ENCODE measurements at regions not wholly inside any gene's neighbourhood (a gene's known extent, or its start where the extent isn't known, plus 50 kb on each side); places are given as distances from the start of the nearest gene placed in this dataset.

DNA sequence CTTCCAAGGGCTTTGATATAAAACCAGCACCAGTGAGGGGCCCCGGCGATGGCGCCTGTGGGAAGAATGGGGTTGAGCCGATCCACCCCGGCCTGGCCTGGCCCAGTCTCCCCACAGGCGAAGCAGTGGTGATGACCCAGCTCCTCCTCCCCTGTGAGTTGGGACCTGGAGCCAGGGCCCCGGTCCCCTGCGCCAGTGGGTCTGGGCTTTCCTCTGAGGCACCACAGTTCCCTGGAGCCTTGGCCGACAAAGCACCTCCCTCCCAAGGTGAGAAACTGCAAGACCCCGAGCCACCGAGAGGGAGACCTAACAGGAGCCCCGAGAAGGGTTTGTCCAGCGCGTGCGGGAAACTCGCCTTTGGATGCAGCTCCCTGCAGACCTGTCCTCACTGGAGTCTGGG is 942.9 kb downstream of the BRD1 start:
- Histone ChIP-seq H3K4me1 (ENCODE audit: control insufficient read depth in 2 of 2, insufficient read depth in 2 of 2, low read length in 2 of 2) (no peaks in the 10 kb centered on the region), H3K36me3 (ENCODE audit: control insufficient read depth in 2 of 2, insufficient read depth in 2 of 2, low read length in 2 of 2) (no peaks in the 10 kb centered on the region), H3K27ac (ENCODE audit: low read depth in 2 of 2, low read length in 2 of 2) (no peak overlapping the region), H3K9me3 (ENCODE audit: control insufficient read depth in 2 of 2, low read length in 2 of 2) (no peaks in the 10 kb centered on the region), H3K27me3 (ENCODE audit: control insufficient read depth in 2 of 2, insufficient read depth in 2 of 2, low read length in 2 of 2) (no peaks in the 10 kb centered on the region), H3K4me3 (ENCODE audit: low read length in 2 of 2) (no peak overlapping the region), H3K9ac (ENCODE audit: low read depth in 1 of 2, low read length in 2 of 2) (no peak overlapping the region)

DNA sequence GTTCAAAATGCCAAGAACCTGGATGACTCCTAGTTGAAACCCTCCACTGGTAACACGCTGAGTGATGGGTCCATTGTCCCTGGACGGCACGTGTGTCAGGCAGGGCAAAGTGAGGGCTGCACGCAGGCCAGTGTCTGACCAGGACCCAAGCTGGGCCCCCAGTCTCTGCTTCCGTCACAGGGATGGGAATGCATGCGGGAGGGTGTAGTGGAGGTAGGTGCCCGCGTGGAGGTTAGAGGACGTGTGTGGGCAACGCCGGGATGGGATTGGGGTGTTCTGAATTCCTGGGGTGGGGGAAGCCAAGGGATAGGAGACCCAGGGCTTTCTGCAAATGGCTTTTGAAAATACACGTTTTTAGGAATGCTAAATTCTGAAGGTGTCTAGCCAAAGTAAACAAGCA is 943.3 kb downstream of the BRD1 start:
- no peaks in the 10 kb centered on the region for H3K36me3 ChIP-seq (ENCODE audit: control insufficient read depth in 2 of 2, insufficient read depth in 2 of 2, low read length in 2 of 2)
- H3K27ac ChIP-seq (ENCODE audit: low read depth in 2 of 2, low read length in 2 of 2), result no peak overlapping the region
- H3K4me3 ChIP-seq (ENCODE audit: low read length in 2 of 2), result no peak overlapping the region
- H3K4me1 ChIP-seq (ENCODE audit: control insufficient read depth in 2 of 2, insufficient read depth in 2 of 2, low read length in 2 of 2), result no peaks in the 10 kb centered on the region
- no peaks in the 10 kb centered on the region for H3K9me3 ChIP-seq (ENCODE audit: control insufficient read depth in 2 of 2, low read length in 2 of 2)
- H3K9ac ChIP-seq (ENCODE audit: low read depth in 1 of 2, low read length in 2 of 2), result no peak overlapping the region
- no peaks in the 10 kb centered on the region for H3K27me3 ChIP-seq (ENCODE audit: control insufficient read depth in 2 of 2, insufficient read depth in 2 of 2, low read length in 2 of 2)

DNA sequence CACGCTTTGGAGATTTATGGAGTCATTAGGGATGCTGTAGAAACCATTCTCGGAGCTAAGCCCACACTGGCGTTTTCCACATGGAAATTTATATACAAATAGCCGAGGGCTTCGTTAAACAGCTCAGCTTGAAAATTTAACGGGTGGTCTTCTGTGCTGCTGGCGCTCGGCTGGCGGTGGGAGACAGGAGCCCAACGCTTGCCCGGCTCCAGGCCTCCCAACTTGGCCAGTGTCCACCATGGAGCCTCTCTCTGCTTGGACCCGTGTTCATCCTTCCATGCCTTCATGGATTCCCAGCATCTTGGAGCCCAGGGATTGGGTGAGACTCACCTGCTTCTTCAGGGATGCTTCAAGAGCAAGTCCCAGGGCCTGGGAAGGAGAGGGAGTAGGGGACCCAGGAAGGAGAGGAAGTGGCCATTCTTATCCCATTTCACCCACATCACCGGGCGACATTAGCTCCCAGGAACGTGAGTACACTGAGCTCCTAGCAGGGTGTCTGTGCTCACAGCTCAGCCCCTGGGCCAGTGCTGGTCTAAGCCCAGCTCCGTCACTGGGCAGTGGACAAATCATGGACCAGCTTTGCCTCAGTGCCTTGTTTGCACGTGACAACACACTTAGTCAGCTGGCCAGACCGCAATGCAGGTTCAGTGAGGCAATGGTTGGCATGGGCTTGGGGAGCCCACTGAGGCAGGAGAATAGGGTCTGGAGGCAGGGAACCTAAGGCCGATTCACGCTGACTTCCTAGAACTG is 944.3 kb downstream of the BRD1 start:
- no peak overlapping the region for H3K27ac ChIP-seq (ENCODE audit: low read depth in 2 of 2, low read length in 2 of 2)
- no peaks in the 10 kb centered on the region for H3K36me3 ChIP-seq (ENCODE audit: control insufficient read depth in 2 of 2, insufficient read depth in 2 of 2, low read length in 2 of 2)
- no peaks in the 10 kb centered on the region for H3K4me1 ChIP-seq (ENCODE audit: control insufficient read depth in 2 of 2, insufficient read depth in 2 of 2, low read length in 2 of 2)
- no peak overlapping the region for H3K9ac ChIP-seq (ENCODE audit: low read depth in 1 of 2, low read length in 2 of 2)
- H3K4me3 ChIP-seq (ENCODE audit: low read length in 2 of 2), result no peak overlapping the region
- H3K27me3 ChIP-seq (ENCODE audit: control insufficient read depth in 2 of 2, insufficient read depth in 2 of 2, low read length in 2 of 2), result no peaks in the 10 kb centered on the region
- no peaks in the 10 kb centered on the region for H3K9me3 ChIP-seq (ENCODE audit: control insufficient read depth in 2 of 2, low read length in 2 of 2)

DNA sequence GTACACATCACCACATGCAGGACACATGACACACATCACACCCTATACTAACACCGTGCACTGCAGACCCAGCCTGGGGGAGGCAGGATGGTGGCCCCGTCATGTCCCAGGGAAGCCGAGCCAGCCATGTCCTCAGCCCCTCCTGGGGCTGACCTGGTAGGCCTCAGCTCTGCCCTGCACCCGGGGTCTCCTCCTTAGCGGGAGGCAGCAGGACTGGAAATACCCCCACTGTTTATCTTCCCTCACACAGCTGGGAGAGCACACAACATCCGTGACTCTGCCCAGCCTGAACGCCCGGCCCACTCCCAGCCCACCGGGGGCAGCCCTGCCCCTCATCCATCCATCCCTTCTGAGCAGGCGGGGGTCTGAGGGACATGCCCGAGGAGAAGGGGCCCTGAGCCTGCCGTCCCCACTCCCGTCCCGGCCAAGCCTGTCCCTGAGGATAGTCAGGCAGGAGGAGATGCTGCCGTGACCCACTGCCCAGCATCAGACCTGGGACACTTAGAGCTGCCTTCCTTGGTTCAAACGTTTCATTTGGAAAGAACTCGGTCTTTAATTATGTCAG is 945.0 kb downstream of the BRD1 start:
- Histone ChIP-seq H3K4me3 (ENCODE audit: low read length in 2 of 2) (no peak overlapping the region), H3K36me3 (ENCODE audit: control insufficient read depth in 2 of 2, insufficient read depth in 2 of 2, low read length in 2 of 2) (no peaks in the 10 kb centered on the region), H3K27me3 (ENCODE audit: control insufficient read depth in 2 of 2, insufficient read depth in 2 of 2, low read length in 2 of 2) (no peaks in the 10 kb centered on the region), H3K27ac (ENCODE audit: low read depth in 2 of 2, low read length in 2 of 2) (no peak overlapping the region), H3K9ac (ENCODE audit: low read depth in 1 of 2, low read length in 2 of 2) (no peak overlapping the region), H3K4me1 (ENCODE audit: control insufficient read depth in 2 of 2, insufficient read depth in 2 of 2, low read length in 2 of 2) (no peaks in the 10 kb centered on the region), H3K9me3 (ENCODE audit: control insufficient read depth in 2 of 2, low read length in 2 of 2) (no peaks in the 10 kb centered on the region)

DNA sequence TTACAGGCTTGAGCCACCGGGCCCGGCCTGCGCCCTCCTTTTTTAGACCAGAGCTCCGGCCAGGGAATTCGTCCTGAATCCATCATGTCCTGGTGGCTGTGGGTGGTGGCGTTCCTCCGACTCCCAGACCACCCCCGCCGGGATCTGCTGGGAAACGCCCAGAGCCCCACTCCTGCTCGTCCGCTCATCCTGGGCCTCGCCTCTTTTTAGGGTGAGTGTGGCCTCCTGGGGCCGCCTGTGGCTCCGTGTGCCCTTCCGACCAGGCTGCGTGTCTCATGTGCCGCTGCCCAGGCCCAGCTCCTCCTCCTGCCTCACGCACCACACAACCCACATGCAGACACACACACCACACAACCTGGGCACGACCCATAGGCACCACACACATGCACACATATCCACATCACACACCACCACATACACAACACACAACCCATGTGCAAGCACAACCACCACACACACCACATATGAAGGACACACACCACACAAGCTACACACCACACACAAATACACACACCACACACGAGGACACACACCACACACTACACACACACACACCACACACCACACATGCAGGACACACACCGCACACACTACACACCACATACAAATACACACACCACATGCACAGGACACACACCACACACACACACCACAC is 946.2 kb downstream of the BRD1 start:
- H3K36me3 ChIP-seq (ENCODE audit: control insufficient read depth in 2 of 2, insufficient read depth in 2 of 2, low read length in 2 of 2), result no peaks in the 10 kb centered on the region
- no peaks in the 10 kb centered on the region for H3K9me3 ChIP-seq (ENCODE audit: control insufficient read depth in 2 of 2, low read length in 2 of 2)
- H3K27ac ChIP-seq (ENCODE audit: low read depth in 2 of 2, low read length in 2 of 2), result no peak overlapping the region
- no peak overlapping the region for H3K4me3 ChIP-seq (ENCODE audit: low read length in 2 of 2)
- H3K9ac ChIP-seq (ENCODE audit: low read depth in 1 of 2, low read length in 2 of 2), result no peak overlapping the region
- no peaks in the 10 kb centered on the region for H3K4me1 ChIP-seq (ENCODE audit: control insufficient read depth in 2 of 2, insufficient read depth in 2 of 2, low read length in 2 of 2)
- no peaks in the 10 kb centered on the region for H3K27me3 ChIP-seq (ENCODE audit: control insufficient read depth in 2 of 2, insufficient read depth in 2 of 2, low read length in 2 of 2)

DNA sequence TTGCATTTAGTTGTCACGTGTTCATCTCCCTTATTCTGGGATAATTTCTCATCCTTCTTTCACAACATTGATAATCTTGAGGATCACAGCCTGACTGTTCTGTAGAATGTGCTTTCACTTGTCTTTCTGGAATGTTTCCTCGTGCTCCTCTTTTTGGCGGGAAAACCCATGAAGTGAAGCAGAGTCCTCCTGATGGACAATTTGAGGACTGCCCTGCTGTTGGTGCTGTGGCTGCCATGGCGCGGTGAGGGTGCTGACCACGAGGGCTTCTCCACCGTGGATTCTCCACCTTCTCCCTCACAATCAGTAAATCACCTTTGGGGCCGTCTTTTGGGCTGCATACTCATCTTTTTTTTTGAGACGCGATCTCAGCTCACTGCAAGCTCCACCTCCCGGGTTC is 946.9 kb downstream of the BRD1 start:
- Histone ChIP-seq H3K36me3 (ENCODE audit: control insufficient read depth in 2 of 2, insufficient read depth in 2 of 2, low read length in 2 of 2) (no peaks in the 10 kb centered on the region), H3K9ac (ENCODE audit: low read depth in 1 of 2, low read length in 2 of 2) (no peak overlapping the region), H3K9me3 (ENCODE audit: control insufficient read depth in 2 of 2, low read length in 2 of 2) (no peaks in the 10 kb centered on the region), H3K27ac (ENCODE audit: low read depth in 2 of 2, low read length in 2 of 2) (no peak overlapping the region), H3K4me3 (ENCODE audit: low read length in 2 of 2) (no peak overlapping the region), H3K4me1 (ENCODE audit: control insufficient read depth in 2 of 2, insufficient read depth in 2 of 2, low read length in 2 of 2) (no peaks in the 10 kb centered on the region), H3K27me3 (ENCODE audit: control insufficient read depth in 2 of 2, insufficient read depth in 2 of 2, low read length in 2 of 2) (no peaks in the 10 kb centered on the region)

DNA sequence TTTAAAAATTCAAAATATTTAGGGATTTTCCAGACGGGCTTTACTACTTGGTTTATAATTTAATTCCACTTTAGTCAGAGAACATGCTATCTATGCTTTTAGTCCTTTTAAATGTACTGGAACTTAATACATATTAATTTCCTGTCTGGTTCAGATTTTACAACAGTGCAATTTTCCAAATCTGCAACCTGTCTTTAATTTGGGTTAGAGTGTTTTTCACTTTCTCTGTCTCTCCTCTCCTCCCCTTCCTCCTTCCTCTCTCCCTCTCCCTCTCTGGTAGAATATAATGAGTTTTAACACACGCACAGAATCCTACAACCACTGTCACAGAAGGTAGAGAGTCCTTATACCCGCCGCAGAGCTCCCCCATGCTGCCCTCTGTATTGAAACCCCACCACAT is 950.7 kb downstream of the BRD1 start:
- H3K9ac ChIP-seq (ENCODE audit: low read depth in 1 of 2, low read length in 2 of 2), result no peak overlapping the region
- H3K4me1 ChIP-seq (ENCODE audit: control insufficient read depth in 2 of 2, insufficient read depth in 2 of 2, low read length in 2 of 2), result no peaks in the 10 kb centered on the region
- no peaks in the 10 kb centered on the region for H3K36me3 ChIP-seq (ENCODE audit: control insufficient read depth in 2 of 2, insufficient read depth in 2 of 2, low read length in 2 of 2)
- no peaks in the 10 kb centered on the region for H3K27me3 ChIP-seq (ENCODE audit: control insufficient read depth in 2 of 2, insufficient read depth in 2 of 2, low read length in 2 of 2)
- no peaks in the 10 kb centered on the region for H3K9me3 ChIP-seq (ENCODE audit: control insufficient read depth in 2 of 2, low read length in 2 of 2)
- no peak overlapping the region for H3K4me3 ChIP-seq (ENCODE audit: low read length in 2 of 2)
- H3K27ac ChIP-seq (ENCODE audit: low read depth in 2 of 2, low read length in 2 of 2), result no peak overlapping the region

DNA sequence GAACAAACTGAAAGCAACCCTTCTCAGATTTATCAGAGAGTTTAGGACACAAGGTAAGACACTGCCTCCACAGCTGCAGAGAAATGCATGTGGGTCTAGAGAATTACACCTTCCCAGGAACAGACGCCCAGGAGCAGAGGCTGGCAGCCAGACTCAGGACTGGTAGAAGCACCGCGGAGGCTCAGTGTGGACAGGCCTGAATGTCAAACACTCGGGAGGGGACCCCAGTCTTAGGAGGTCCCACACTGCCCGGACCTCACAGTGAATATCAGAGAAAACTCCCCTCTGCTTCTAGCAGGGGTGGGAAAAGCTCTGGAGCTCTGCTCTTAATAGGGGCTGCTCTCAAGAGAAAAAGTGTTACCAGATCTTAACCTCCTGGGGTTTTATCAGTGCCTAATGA is 952.7 kb downstream of the BRD1 start:
- H3K4me1 ChIP-seq (ENCODE audit: control insufficient read depth in 2 of 2, insufficient read depth in 2 of 2, low read length in 2 of 2), result no peaks in the 10 kb centered on the region
- no peak overlapping the region for H3K4me3 ChIP-seq (ENCODE audit: low read length in 2 of 2)
- H3K9ac ChIP-seq (ENCODE audit: low read depth in 1 of 2, low read length in 2 of 2), result no peak overlapping the region
- H3K27me3 ChIP-seq (ENCODE audit: control insufficient read depth in 2 of 2, insufficient read depth in 2 of 2, low read length in 2 of 2), result no peaks in the 10 kb centered on the region
- H3K27ac ChIP-seq (ENCODE audit: low read depth in 2 of 2, low read length in 2 of 2), result no peak overlapping the region
- no peaks in the 10 kb centered on the region for H3K36me3 ChIP-seq (ENCODE audit: control insufficient read depth in 2 of 2, insufficient read depth in 2 of 2, low read length in 2 of 2)
- no peaks in the 10 kb centered on the region for H3K9me3 ChIP-seq (ENCODE audit: control insufficient read depth in 2 of 2, low read length in 2 of 2)

DNA sequence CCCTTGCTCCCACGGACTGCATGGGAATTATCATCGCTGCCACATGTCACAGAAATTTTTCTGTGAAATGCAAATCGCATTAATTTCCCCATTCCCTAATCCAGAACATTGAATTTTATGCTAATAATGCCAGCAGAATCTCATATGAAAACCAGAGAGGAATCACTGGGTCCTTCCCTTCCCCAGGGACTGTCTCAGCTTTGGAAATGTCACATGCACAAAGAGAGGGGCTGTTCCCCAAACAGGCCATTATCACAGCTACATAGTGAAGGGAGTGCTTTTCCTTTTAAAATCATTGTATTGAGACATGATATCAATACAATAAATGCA is 954.5 kb downstream of the BRD1 start:
- Histone ChIP-seq H3K36me3 (ENCODE audit: control insufficient read depth in 2 of 2, insufficient read depth in 2 of 2, low read length in 2 of 2) (no peaks in the 10 kb centered on the region), H3K4me3 (ENCODE audit: low read length in 2 of 2) (no peak overlapping the region), H3K27me3 (ENCODE audit: control insufficient read depth in 2 of 2, insufficient read depth in 2 of 2, low read length in 2 of 2) (no peaks in the 10 kb centered on the region), H3K9me3 (ENCODE audit: control insufficient read depth in 2 of 2, low read length in 2 of 2) (no peaks in the 10 kb centered on the region), H3K9ac (ENCODE audit: low read depth in 1 of 2, low read length in 2 of 2) (no peak overlapping the region), H3K27ac (ENCODE audit: low read depth in 2 of 2, low read length in 2 of 2) (no peak overlapping the region), H3K4me1 (ENCODE audit: control insufficient read depth in 2 of 2, insufficient read depth in 2 of 2, low read length in 2 of 2) (no peaks in the 10 kb centered on the region)

DNA sequence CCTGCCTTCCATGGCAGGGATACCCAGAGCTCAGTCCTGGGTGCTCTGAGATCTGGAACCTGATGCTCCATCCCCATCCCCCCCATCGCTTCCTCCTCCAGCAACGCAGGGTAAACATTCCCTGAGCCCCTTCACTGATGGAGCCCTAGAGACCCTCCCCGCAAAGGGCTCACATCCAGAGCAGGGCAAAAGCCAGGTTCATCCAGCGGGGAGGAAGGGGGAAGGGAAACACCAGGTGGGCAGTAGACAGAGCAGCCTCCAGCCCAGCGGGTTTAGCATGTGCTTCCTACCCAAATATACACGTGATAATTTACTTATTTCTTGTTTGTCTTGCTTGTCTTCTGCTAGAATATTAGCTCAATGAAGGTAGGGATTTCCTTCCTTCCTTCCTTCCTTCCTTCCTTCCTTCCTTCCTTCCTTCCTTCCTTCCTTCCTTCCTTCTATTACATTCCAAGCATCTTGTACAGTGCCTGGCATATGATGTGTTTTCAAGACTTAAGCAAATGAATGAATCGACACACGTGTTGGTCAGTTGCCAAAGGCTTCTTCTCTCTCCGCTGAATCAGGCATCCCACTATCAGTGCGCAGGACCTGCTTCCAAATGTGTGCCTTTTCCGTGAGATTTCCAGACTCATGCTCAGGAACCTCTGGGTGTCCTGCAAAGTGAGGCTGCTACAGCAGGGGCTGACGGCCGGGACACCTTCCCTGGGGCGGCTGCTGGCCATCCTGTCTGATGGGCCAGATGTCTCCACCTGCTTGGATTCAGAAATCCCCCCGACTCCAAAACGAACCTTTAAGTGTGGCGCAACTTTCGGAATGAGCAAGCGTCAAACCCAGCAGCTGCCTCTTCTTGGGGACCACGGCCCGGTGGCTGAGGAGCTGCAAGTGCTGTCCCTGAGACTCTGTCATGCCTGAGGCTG is 955.1 kb downstream of the BRD1 start:
- H3K27me3 ChIP-seq (ENCODE audit: control insufficient read depth in 2 of 2, insufficient read depth in 2 of 2, low read length in 2 of 2), result no peaks in the 10 kb centered on the region
- H3K4me3 ChIP-seq (ENCODE audit: low read length in 2 of 2), result no peak overlapping the region
- H3K27ac ChIP-seq (ENCODE audit: low read depth in 2 of 2, low read length in 2 of 2), result no peak overlapping the region
- no peak overlapping the region for H3K9ac ChIP-seq (ENCODE audit: low read depth in 1 of 2, low read length in 2 of 2)
- no peaks in the 10 kb centered on the region for H3K4me1 ChIP-seq (ENCODE audit: control insufficient read depth in 2 of 2, insufficient read depth in 2 of 2, low read length in 2 of 2)
- H3K9me3 ChIP-seq (ENCODE audit: control insufficient read depth in 2 of 2, low read length in 2 of 2), result no peaks in the 10 kb centered on the region
- no peaks in the 10 kb centered on the region for H3K36me3 ChIP-seq (ENCODE audit: control insufficient read depth in 2 of 2, insufficient read depth in 2 of 2, low read length in 2 of 2)
